Cardiac septum (tissue), 1 donor: ENCODE measurements at regions not wholly inside any gene's neighbourhood (a gene's known extent, or its start where the extent isn't known, plus 50 kb on each side); places are given as distances from the start of the nearest gene placed in this dataset.

ENCODE experiments used
- DNase-seq: peaks from one replicate; pipeline ENCODE4 v3.0.0-alpha.2; 2020; ENCODE audit warnings: low spot score
- intact Hi-C: fragments of 100-400 bp; cut with DNase I; formaldehyde crosslinking; loops from one replicate; pipeline ENCODE4 v1.14.0; 2022
- donor health status: DM: no; HTN: no; CAD: no.

DNA sequence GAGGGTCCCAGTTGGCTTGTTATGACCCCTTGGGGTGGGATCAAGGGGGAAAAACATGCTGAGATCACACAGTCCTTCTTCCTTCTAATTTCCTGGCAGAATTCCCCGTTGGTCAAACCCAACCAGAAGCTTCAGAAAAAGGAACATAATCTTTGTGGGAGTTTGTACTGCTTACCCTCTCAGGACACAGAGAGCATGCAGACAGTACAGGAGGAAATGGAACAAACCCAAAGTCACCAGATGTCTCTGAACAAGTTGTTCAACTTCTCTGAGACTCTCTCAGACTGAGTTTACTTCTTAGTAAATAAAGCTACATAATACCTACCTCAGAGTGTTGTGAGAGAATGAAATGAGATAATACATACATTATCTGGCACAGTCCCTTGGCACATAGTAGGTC, 181.1 kb upstream of the TSHZ2 start:
- no peak for DNase-seq
- intact Hi-C loops = no loop called here

DNA sequence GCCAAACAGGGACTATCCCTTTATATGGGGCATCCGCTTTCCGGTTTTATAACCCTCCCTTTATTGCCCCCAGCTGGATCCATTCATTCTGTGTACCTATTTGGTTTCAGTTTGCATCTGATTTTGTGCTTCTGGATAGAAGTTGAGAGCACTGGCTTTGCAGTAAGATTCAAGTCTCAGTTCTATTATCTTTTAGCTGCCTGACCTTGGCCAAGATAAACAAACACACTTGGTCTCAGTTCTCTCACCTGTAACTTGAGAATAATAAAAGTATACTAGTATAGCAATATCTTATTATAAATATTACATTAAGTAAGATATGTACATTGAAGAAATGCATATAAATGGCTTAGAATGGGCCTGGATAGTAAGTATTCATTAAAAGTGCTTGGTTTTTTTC, 182.4 kb upstream of the TSHZ2 start:
- intact Hi-C loops = no loop called here
- DNase-seq = no peak

DNA sequence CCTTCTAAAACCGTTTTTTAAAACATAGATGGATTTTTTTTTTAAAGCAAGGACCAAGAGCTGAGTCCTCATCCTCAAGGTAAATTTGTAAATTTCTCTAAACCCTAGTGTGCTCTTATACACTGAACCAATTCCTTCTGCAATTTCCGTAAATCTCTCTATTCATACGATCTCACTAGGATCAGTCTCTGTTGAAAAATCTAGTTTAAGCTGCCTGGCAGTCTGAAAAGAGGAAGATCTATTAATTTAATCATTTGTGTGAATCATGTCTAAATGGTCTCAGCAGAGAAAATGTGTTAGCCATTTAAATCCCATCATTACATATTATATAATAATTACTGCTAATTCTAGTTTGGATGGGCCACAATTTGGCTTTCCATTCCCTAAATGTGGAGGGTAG, 184.2 kb upstream of the TSHZ2 start:
- intact Hi-C loops = no loop called here
- no peak for DNase-seq

DNA sequence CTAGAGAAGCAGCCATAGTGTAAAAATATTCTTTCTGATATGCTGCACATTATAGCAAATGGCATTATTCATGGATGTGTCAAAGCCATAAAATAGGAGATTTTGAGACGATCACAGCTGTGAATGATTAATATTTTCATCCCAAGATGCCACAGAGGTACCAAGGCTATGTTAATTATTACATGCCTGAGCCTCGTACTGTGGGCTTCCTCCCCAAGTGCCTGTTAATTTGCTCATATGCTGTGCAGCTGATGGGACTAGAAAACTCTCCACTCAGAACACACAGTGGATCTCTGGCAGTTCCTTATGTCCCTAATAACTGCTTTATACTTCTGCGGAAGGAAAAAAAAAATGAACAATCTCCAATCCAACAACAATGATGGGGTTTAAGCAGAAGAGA, 184.9 kb upstream of the TSHZ2 start:
- intact Hi-C loops = no loop called here
- DNase-seq = no peak

DNA sequence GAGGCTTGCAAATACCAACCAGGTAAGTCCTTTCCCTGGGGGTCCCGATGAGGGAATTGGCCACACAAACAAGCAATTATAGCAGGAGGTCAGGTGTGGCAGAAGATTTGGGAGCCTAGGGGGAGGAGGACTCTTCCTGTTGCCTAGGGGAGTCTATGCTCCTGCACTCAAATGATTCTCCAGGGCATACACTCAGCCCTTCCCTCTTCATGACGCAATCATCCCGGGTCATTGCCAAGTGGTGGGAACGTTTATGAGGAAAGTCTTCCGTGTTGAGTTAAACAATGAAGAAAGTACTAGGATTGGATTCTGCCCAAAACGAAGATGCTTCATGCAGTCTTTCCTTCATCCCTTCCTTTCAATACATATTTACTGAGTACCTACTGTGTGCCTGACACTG, 186.5 kb upstream of the TSHZ2 start:
- no peak for DNase-seq

DNA sequence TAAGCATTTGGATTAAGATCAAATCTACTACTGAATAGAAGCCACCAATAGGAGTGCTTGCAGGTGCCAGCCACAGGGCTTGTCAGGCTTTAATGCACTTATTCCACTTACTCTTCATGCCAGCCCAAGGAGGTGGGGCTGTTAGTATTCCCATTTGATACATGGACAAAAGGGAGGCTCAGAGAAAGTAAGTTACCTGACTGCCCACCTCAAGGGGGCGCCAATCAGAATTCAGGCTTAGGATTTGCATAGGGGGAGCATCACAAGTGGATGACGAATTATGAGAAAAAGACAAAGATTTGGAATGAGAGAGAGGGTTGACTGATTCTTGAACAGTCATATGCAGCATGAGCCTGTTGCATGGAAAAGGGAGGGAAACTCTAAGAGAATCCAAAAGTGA, 188.4 kb upstream of the TSHZ2 start:
- no peak for DNase-seq
- intact Hi-C loops = no loop called here

More for the DNA sequence above, 186.5 kb upstream of the TSHZ2 start:
- intact Hi-C loops = no loop called here

DNA sequence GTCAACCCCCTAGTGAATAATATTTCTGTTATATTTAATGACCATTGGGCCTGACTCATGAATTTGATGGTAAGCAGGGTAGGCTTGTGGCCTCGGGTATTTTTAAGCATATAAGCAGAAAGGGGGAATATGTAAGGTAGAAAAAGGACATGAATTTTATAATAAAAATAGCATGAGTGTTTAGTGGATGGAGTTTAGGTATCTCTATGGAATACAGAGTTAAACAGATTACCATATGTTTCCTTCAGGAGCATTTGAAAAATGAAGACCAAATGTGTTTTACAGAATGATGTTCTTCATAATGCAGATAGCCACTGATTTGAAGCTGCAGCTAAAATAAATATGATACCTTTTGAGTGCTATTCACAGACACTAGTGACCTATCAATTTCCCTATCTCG, 191.7 kb upstream of the TSHZ2 start:
- intact Hi-C loops = no loop called here
- no peak for DNase-seq

DNA sequence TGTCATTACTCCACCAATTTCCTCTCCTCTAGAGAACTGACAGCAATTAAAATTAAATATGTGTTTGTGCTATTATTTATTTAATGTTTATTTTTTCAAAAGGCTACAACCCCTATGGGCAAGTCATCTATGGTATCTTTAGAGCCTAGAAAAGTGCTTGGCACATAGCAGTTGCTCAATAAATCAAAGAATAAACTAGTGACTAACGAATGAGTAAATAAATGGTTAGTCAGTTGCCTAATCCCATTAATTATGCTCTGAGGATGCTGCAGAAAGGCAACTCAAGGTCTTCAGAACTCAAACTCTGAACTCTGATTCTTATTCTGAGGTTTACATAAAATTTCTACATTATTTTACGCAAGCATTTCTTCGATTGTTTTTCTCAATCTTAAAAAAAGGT, 193.0 kb upstream of the TSHZ2 start:
- intact Hi-C loops = no loop called here
- DNase-seq = no peak

DNA sequence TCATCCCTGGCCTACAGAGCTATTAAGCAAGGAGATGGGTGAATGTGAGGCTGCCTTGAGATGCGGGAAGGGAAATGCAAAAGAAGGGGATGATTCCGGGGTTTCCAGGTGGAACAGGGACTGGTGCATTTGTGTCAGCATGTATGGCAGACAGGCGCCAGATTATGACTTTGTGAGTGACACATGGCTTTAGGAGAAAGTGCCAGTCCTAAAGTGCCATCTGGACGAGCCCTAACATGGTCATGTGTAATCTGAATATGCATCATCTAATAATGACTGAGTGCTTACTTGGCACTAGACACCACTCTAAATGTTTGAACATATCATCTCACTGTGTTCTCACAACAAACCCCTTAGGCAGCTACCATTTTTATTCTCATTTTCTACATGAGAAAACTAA, 195.0 kb upstream of the TSHZ2 start:
- no peak for DNase-seq
- intact Hi-C loops = no loop called here

DNA sequence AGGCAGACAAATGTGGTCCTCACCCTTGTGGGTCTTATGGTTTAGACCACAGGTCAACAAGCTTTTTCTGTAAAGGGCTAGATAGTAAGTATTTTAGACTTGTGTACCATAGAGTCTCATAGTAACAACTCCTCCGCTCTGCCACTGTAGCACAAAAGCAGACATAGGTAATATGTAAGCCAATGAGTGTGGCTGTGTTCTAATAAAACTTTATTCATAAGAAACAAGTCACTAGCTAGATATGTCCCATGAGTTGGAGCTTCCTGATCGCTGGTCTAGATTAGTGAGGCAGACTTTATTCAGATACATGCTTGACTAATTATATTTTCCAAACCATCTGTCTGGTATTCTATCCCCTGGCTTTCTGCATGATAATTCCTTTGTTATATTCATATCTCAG, 196.4 kb upstream of the TSHZ2 start:
- no peak for DNase-seq
- intact Hi-C loops = no loop called here

DNA sequence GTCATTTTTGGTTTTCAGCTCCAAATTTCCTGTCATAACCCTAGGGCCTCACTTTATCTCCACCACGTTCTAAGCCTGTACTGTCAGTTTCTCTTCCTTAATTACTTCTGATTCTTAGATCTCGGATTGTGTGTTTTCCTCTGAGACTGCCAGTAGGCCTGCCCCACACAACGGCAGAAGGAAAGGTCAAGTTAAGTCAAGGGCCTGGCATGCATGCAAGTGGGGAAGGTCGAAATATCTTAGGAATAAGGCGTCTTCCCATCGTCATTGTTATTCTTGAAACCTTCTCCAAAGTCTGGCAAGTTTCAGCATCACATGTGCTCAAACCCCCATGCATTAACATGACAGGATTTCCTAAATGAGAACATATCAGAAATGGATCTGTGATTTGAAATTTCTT, 203.5 kb upstream of the TSHZ2 start:
- intact Hi-C loops = no loop called here
- no peak for DNase-seq

DNA sequence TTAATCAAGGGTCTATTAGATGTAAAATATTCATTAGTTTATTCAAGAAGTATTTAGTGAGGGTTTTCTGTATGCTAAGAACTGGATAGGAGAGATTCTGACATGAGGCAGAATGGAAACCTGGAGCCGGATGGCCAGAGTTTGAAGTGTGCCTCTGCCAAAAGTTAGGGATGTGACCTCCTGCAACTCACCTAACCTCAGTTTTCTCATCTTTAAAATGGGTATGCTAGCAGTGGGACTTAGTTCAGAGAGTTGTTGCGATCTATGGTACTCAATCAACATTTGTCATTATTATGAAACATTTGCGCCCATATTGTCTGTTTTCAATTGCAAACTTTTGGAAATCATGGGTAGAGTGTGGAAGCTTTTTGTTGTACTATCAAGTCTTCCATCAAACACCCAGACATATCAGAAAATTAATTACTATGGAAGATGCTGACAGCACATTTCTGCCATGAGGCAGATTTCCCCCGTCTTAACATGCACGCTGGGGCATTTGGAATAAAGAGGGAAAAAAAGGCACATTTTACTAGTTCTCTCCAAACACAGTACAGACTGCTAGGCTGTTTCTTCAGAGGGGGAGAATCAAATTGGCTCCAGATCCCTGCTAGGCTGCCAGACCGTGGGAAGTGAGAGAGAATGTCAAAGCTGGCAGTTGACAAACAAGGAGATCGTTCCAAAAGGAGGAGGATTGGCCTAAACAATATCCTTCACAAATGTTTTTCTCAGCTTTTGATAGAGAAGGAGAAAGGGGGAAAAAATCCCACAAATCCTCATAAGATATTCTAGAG, 205.3 kb upstream of the TSHZ2 start:
- no peak for DNase-seq
- intact Hi-C loops = no loop called here

DNA sequence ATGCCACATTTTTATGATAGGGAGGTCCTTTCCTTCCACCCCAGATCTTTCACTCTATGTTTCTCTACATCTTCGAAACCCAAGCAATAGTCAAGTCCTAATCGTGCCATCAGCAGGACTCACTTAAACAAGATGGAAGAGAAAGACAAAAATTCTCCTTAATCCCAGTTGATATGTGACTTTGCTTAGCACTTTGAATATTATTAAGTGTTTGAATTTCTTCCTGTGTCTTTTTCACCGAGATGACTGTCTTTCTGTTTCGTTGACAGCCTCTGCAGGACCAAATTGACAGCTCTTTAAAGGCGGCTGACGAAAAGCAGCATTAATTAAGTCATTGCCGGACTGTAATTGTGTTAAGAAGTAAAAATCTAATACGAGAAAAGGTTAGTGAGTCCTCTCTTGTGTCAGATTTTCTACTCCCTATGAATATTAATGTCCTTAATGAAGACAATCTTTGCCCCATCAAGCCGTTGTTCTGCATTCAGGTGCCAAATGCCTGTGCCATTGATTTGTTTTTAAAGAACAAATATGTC, 208.8 kb upstream of the TSHZ2 start:
- intact Hi-C loops = no loop called here
- no peak for DNase-seq

DNA sequence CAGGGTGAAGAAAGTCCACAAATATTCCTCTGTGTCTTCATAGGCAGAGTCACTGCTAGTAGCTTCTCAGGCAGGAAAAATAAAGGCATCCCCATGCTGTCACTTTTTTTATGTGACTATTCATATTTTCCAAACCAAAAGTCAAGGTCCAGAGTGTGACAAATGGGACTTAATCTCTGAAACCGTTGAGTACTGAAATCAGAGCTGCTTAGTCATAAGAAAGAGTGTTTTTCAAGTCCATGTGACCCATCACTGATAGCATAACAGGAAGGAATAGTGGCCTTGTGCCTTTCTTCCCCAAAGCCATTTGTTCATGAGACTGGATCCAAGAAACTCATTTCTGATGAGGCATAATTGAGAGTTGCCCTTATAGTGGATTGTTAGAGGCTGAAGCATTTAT, 210.3 kb upstream of the TSHZ2 start:
- intact Hi-C loops = no loop called here
- no peak for DNase-seq

DNA sequence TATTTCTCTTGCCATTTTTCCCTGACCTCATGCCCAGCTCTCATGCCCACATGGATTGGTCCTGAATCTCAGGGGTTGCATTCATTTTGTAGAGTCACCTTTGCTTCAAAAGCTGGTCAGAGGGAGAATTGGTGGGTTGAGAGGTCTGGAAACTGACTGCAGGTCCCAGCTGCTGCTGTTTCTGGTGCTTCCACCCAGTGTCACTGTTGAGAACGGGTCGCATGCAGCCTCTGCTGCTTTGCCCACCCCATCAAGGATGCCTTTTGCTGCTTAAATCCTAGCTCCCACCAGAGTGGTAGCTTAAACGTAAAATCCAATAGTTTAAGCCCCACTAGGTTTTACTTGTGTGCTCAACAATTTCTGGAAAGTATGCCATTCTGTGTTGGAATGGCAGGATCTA, 211.4 kb upstream of the TSHZ2 start:
- no peak for DNase-seq
- intact Hi-C loops = no loop called here

DNA sequence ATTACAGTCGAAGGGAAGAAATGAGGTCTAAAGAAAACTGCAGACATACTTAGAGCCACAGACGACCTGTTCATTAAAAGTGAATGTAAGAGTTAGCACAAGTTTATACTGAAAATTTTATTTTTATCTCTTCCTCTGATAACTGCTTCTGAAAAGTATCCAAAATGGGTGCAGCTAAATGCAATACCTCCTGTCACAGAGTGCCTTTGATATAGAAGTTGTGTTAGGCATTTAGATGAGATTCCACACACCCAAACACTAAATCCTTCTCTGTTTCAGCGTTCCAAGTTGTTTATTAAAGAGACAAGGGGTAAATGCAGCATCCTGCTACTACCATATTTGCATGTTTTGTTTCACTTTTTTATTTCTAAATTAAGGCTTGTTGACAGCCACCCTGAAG, 214.7 kb upstream of the TSHZ2 start:
- intact Hi-C loops = loop anchor here (10.0 kb wide), 1 partner anchor 277 kb away; no protein-coding TSS in a partner anchor
- DNase-seq = no peak

DNA sequence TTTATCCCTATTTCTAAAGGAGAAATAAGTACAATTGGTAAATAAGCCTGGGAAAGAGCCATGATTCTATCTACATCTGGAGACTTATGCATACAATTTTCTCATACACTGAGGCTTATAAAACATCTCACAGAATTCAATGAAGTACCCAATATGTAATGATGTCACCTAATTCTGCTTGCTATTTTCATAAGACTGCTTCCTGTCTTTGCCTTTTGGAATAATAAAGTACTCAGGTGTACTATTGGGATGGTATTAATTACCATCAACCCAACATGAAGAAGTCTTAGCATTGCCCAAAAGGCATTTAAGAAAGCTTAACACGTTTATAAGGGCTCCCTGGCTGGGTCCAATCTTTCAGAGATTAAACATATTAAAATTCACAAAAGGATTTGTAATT, 216.4 kb upstream of the TSHZ2 start:
- DNase-seq = no peak
- intact Hi-C loops = loop anchor here (10.0 kb wide), 1 partner anchor 279 kb away; no protein-coding TSS in a partner anchor

DNA sequence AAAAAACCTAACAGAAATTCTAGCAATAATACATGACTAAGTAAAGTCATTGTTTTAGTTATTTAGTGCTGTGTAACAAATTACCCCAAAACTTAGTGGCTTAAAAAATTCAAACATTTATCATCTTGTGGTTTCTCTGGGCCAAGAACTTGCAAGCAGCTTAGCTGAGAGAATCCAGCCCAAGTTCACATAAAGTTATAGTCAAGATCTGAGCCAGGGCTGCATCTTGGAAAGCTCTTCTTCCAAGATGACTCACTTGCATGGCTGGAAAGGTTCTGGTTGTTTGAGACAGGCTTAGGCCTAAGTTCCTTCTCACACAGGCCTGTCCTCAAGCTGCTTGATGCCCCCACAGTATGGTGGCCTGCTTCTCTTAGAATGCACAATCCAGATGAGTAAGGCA, 217.8 kb upstream of the TSHZ2 start:
- intact Hi-C loops = loop anchor here (10.0 kb wide), 1 partner anchor 280 kb away; no protein-coding TSS in a partner anchor
- no peak for DNase-seq

DNA sequence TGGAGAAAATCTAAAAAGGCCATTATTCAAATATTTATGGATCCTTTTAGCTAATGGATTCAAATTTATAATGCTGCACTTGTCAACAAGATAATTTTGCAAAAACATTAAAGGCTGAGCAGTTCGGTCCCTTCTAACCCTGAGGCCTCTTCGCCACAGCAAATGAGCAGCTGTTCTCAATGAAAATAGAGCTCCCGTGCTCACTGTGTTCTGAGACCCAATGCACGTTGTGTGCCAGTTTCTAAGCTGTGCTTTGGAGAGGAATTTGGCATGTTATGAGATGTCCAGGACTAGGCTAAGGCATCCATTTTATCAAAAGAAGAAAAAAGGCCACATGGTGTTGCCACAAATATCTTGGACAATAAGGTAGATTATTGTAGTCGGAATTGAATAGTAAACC, 220.1 kb upstream of the TSHZ2 start:
- intact Hi-C loops = loop anchor here (10.0 kb wide), 1 partner anchor 283 kb away; no protein-coding TSS in a partner anchor

DNA sequence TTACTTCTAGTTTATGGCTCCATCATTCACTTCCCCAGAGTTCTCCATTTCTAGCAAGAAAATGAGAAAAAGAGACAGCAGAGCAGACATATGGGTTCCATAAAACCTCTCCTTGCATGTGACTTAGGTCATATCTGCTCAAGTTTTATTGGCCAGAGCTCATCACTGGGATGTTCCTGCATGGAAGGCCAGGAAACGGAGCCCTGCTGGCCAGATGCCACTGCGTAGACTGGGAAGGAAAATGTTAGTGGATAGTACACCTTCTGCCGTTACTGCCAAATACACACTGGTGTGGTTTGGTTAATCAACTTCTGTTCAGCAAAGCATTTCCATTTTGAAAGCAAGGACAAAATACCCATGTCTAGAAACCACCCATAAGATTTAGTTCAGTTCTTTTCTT, 220.6 kb upstream of the TSHZ2 start:
- DNase-seq = no peak
- intact Hi-C loops = loop anchor here (10.0 kb wide), 1 partner anchor 283 kb away; no protein-coding TSS in a partner anchor

More for the DNA sequence above, 220.1 kb upstream of the TSHZ2 start:
- DNase-seq = no peak

DNA sequence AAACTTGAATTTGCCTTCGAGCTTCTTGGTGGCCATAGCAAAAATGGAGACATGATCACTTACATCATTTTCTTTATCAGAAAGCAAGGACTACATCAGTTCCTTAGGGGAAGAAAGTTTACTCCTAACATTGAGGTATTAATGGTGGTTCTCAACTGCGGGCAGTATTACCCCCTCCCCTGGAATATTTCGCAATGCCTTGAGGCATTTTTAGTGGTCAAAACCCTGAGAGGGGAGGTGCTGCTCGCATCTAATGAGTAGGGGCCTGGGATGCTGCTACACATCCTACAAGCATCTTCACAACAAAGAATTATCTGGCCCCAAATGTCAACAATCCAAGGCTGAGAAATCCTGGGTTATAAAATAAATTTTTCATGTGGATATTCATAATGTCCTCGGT, 222.2 kb upstream of the TSHZ2 start:
- intact Hi-C loops = loop anchor here (5.0 to 10.0 kb wide), 2 partner anchors 222 to 285 kb away; partner anchors contain the start of gene TSHZ2
- DNase-seq = no peak
